Heart left ventricle (tissue), 16 donors: ENCODE measurements at regions not wholly inside any gene's neighbourhood (a gene's known extent, or its start where the extent isn't known, plus 50 kb on each side); places are given as distances from the start of the nearest gene placed in this dataset.

Experiments
- ATAC-seq, 4 donors: fragments of 200-7000 bp; cut with Tn5 transposase; one replicate each; pipeline ENCODE4 v1.9.1; 2020 to 2022; ENCODE audit warnings: moderate library complexity in 4 of 4, mild to moderate bottlenecking in 3 of 4, moderate number of reproducible peaks in 1 of 4
- DNase-seq, 5 donors: peaks; one replicate each; pipeline ENCODE4 v3.0.0-alpha.2; 2020
- H3K27ac ChIP-seq, 12 donors: fragments of 200-600 bp; sonication (generic) in 4 of 12; one replicate each; pipeline versions ENCODE4 v1.5.0 to v1.8.0; 2016 to 2022; ENCODE audit warnings: mild to moderate bottlenecking in 2 of 12
- H3K27me3 ChIP-seq, 9 donors: fragments of 200-600 bp; sonication (generic) in 2 of 9; one replicate each; pipeline versions ENCODE4 v1.5.1 to v1.8.0; 2016 to 2022; ENCODE audit warnings: mild to moderate bottlenecking in 3 of 9
- H3K36me3 ChIP-seq, 9 donors: fragments of 200-600 bp; sonication (generic) in 2 of 9; one replicate each; pipeline versions ENCODE4 v1.5.0 to v1.8.0; 2018 to 2022; ENCODE audit warnings: mild to moderate bottlenecking in 2 of 9
- H3K4me1 ChIP-seq, 12 donors: fragments of 200-600 bp; sonication (generic) in 4 of 12; one replicate each; pipeline versions ENCODE4 v1.5.0 to v1.8.0; 2016 to 2022; ENCODE audit warnings: mild to moderate bottlenecking in 3 of 12
- H3K4me3 ChIP-seq, 12 donors: fragments of 200-600 bp; sonication (generic) in 4 of 12; one replicate each; pipeline versions ENCODE4 v1.5.0 to v1.8.0; 2017 to 2022; ENCODE audit warnings: mild to moderate bottlenecking in 9 of 12, moderate library complexity in 4 of 12
- H3K9me3 ChIP-seq, 12 donors: fragments of 200-600 bp; sonication (generic) in 4 of 12; one replicate each; pipeline versions ENCODE4 v1.5.0 to v1.8.0; 2016 to 2022; ENCODE audit warnings: mild to moderate bottlenecking in 1 of 12
- POLR2A ChIP-seq, 2 donors: fragments of 450-650 bp; IDR thresholded peaks; one replicate each; pipeline ENCODE4 v1.6.1; 2017; ENCODE audit warnings: antibody characterized with exemption in 2 of 2, mild to moderate bottlenecking in 2 of 2, moderate library complexity in 2 of 2
- WGBS, 4 donors: extraction: QIAGEN DNeasy Blood & Tissue Kit in 2 of 4; methylation state at CpG; one replicate each; pipeline versions ENCODE4 v1.1.5 to v1.1.7; 2013 to 2018; 5-methylcytosine and 5-hydroxymethylcytosine counted together
- intact Hi-C, 10 donors: fragments of 100-400 bp; cut with DNase I; formaldehyde crosslinking; loops; one replicate each; pipeline versions ENCODE4 v1.11.1 to v1.14.2; 2022
- TF ChIP-seq, protein P1 (sequence below), 12 donors: fragments of 200-600 bp; sonication (generic) in 4 of 12; IDR thresholded peaks; one replicate each; pipeline versions ENCODE4 v1.5.0 to v1.8.0; 2018 to 2022; ENCODE audit warnings: antibody characterized with exemption in 12 of 12, mild to moderate bottlenecking in 5 of 12
- donor health status: ischemic (EF 13 %, LVEDD 7.1; RV severe dilation, severe dysfunction).
- donor health status: healthy with polysubstance abuse.
- donor health status: DM: no; HTN: yes; CAD: no.
- donor health status: DM: no; HTN: no; CAD: no.
- donor health status: ischemic (EF 25% LVEDD 6.9; RV normal size, moderate dysfunction).
- donor health status: ischemic (EF 25% LVEDD 5.7; RV mildly dilated, moderate dysfunction).
- donor health status: healthy.
- donor health status: DM: yes; HTN: yes; CAD: no.
- donor health status: ischemic (EF 35%, LVEDD 5.7; RV mildly dilated, moderate dysfunction).
- donor health status: nonischemic (EF 11% LVEDD 7.7; RV severe dilation, severe dysfunction).
- donor health status: DM: yes; HTN: yes; CAD: no.
- donor health status: PGD.
- donor health status: ischemic (EF 29% LVEDD 5.4; RV normal size, mild dysfunction).
- donor health status: nonischemic (EF 23%, LVEDD 6.1; RV moderate dilation, normal function).

DNA sequence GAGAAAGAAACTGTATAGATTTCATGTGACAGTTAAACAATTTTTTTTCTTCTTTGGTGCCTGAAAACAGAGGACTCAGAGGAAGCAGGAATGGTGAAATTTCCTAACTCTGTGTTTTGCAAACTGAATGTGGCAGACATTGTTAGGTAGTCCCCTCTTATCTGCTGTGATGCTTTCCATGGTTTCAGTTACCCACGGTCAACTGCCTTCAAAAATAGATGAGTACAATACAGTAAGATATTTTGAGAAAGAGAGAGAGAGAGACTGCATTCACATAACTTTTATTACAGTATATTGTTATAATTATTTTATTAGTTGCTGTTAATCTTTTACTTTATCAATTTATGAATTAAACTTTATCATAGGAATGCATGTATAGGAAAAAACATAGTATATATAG, 627.2 kb downstream of the CCDC171 start:
- no peaks in the 10 kb centered on the region for H3K9me3 ChIP-seq
- intact Hi-C loops = no loop called here
- peaks cover 0 to 16% (median 0%) of the 10 kb centered on the region in 12 donors for H3K4me1 ChIP-seq
- H3K27ac ChIP-seq = no peak overlapping the region
- no peaks in the 10 kb centered on the region for H3K27me3 ChIP-seq
- ATAC-seq (peak in 1 of 4 donors; percentile 57), DNase-seq (no peak)
- TF ChIP-seq, protein P1, sequence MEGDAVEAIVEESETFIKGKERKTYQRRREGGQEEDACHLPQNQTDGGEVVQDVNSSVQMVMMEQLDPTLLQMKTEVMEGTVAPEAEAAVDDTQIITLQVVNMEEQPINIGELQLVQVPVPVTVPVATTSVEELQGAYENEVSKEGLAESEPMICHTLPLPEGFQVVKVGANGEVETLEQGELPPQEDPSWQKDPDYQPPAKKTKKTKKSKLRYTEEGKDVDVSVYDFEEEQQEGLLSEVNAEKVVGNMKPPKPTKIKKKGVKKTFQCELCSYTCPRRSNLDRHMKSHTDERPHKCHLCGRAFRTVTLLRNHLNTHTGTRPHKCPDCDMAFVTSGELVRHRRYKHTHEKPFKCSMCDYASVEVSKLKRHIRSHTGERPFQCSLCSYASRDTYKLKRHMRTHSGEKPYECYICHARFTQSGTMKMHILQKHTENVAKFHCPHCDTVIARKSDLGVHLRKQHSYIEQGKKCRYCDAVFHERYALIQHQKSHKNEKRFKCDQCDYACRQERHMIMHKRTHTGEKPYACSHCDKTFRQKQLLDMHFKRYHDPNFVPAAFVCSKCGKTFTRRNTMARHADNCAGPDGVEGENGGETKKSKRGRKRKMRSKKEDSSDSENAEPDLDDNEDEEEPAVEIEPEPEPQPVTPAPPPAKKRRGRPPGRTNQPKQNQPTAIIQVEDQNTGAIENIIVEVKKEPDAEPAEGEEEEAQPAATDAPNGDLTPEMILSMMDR (IDR thresholded peaks at IDR 0.05) = no peak
- no peak for TF ChIP-seq POLR2A (IDR thresholded peaks at IDR 0.05)
- WGBS, 4 donors = 21 to 47% (median 38%) methylated on average over 1 of the region's 1 CpG
- H3K36me3 ChIP-seq = no peaks in the 10 kb centered on the region
- H3K4me3 ChIP-seq = no peak overlapping the region

DNA sequence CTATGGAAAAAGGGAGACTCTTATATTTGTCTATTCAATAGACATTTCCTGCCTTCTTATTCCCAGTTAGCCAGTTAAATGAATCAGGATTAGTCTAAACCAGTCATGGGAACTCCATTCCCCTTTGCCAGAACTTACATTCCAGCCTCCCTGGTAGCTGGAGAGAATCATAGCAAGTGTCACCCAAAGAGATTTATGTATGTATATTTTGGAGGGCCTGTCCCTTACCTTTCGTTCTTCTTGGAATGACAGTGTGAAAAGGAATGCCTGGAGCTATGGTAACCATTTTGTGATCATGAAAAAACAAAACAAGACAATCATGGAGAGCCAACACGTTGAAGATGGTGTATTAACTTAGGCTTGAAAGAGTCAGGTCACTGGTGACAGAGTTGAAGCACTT, 627.7 kb downstream of the CCDC171 start:
- ATAC-seq (peak in 1 of 4 donors; percentile 39), DNase-seq (no peak)
- H3K36me3 ChIP-seq = no peaks in the 10 kb centered on the region
- peaks cover 0 to 16% (median 0%) of the 10 kb centered on the region in 12 donors for H3K4me1 ChIP-seq
- intact Hi-C loops = no loop called here
- TF ChIP-seq POLR2A (IDR thresholded peaks at IDR 0.05) = no peak
- TF ChIP-seq, protein P1 (IDR thresholded peaks at IDR 0.05) = no peak
- peak overlapping the region in 1 of 12 donors; percentile 6 for H3K27ac ChIP-seq
- H3K9me3 ChIP-seq = no peaks in the 10 kb centered on the region
- H3K27me3 ChIP-seq = no peaks in the 10 kb centered on the region
- WGBS, 4 donors = 32 to 49% (median 45%) methylated on average over 2 of the region's 2 CpGs
- no peak overlapping the region for H3K4me3 ChIP-seq

DNA sequence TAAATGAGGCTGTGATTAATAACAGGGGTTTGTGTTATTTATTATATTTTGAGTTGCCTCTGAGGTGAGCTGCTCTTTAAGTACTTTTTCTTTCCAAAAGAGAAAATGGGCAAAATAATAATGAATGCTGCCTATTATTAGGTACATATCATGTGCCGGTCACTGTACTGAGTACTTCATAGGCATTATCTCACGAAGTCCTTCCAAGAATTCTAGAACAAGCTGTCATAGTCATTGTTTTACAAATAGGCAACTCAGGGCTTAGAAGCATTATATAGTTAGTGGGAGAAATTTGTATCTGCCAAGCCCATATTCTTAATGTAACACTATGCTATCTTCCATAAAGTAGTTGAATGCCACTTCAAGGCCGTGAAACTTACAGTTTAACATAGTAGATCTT, 628.7 kb downstream of the CCDC171 start:
- TF ChIP-seq POLR2A (IDR thresholded peaks at IDR 0.05) = no peak
- TF ChIP-seq, protein P1 (IDR thresholded peaks at IDR 0.05) = no peak
- DNase-seq = no peak
- no peaks in the 10 kb centered on the region for H3K9me3 ChIP-seq
- WGBS, 4 donors = 58 to 64% (median 62%) methylated on average over 3 of the region's 3 CpGs
- ATAC-seq = peak in 2 of 4 donors; percentile 84 to 88
- intact Hi-C loops = no loop called here
- no peaks in the 10 kb centered on the region for H3K36me3 ChIP-seq
- no peak overlapping the region for H3K4me3 ChIP-seq
- H3K27ac ChIP-seq = peak overlapping the region in 1 of 12 donors; percentile 44
- no peaks in the 10 kb centered on the region for H3K27me3 ChIP-seq
- peaks cover 0 to 16% (median 0%) of the 10 kb centered on the region in 12 donors for H3K4me1 ChIP-seq

DNA sequence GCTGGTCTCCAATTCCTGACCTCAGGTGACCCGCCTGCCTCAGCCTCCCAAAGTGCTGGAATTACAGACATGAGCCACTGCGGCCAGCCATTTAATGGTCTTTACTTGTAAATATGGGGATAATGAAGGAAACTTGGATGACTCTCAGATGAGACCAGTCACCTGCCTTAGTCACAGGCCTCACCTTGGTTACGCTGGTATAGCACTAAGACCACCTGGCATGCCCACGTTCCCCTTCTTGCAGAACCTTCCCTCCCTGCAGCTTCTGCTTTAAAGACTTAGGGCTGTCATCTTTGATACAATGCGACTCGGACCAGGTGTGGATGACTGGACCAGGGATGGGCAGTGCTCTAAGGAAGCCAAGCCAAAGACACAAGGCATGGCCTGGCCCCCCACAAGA, 629.9 kb downstream of the CCDC171 start:
- Histone ChIP-seq H3K36me3 (no peaks in the 10 kb centered on the region), H3K4me1 (peaks cover 0 to 16% (median 0%) of the 10 kb centered on the region in 12 donors), H3K9me3 (no peaks in the 10 kb centered on the region), H3K27ac (no peak overlapping the region), H3K4me3 (no peak overlapping the region), H3K27me3 (no peaks in the 10 kb centered on the region)
- no peak for ATAC-seq
- no peak for TF ChIP-seq POLR2A (IDR thresholded peaks at IDR 0.05)
- TF ChIP-seq, protein P1 (IDR thresholded peaks at IDR 0.05) = no peak
- 92 to 100% (median 97%) methylated on average over 6 of the region's 6 CpGs for WGBS, 4 donors
- intact Hi-C loops = no loop called here
- DNase-seq = no peak
